Spleen (tissue), 7 donors: ENCODE measurements at regions not wholly inside any gene's neighbourhood (a gene's known extent, or its start where the extent isn't known, plus 50 kb on each side); places are given as distances from the start of the nearest gene placed in this dataset.

Source experiments
- CTCF ChIP-seq, 11 experiments: fragments of 200-600 bp in 7 of 11; fragments of 450-650 bp in 4 of 11; sonication (generic) in 4 of 11; IDR thresholded peaks in 8 of 11; conservative IDR thresholded peaks in 3 of 11; 1 replicate in 7 of 11; 2 replicates in 4 of 11; pipeline versions ENCODE4 v1.4.0 to v1.8.0; 2016 to 2021; ENCODE audit warnings: antibody characterized with exemption in 11 of 11, inconsistent platforms in 4 of 11, mild to moderate bottlenecking in 1 of 11
- POLR2A ChIP-seq, 3 donors: fragments of 450-650 bp; IDR thresholded peaks; one replicate each; pipeline ENCODE4 v1.5.1; 2017; ENCODE audit warnings: antibody characterized with exemption in 3 of 3, mild to moderate bottlenecking in 1 of 3
- POLR2AphosphoS5 ChIP-seq, 3 donors: sonication (generic); formaldehyde crosslinking; IDR thresholded peaks; one replicate each; pipeline ENCODE4 v1.5.1; 2017; ENCODE audit warnings: antibody characterized with exemption in 3 of 3
- donor health status: DM: no; HTN: no; CAD: no; lungs with moderate emphysema.
- donor health status: DM: no; HTN: no; CAD: no.
- donor health status: DM: no; HTN: no; CAD: no.

- no peak for TF ChIP-seq CTCF (IDR thresholded peaks at IDR 0.05 in 8 of 11, conservative IDR thresholded peaks at IDR 0.05 in 3 of 11)
- TF ChIP-seq POLR2AphosphoS5 (IDR thresholded peaks at IDR 0.05): no peak
- no peak for TF ChIP-seq POLR2A (IDR thresholded peaks at IDR 0.05)
These were observed 570.0 kb upstream of the ZNF608 start for GRCh38 chr5:125316391-125316790.
